Kasumi-1 (cell line): ENCODE measurements at regions not wholly inside any gene's neighbourhood (a gene's known extent, or its start where the extent isn't known, plus 50 kb on each side); places are given as distances from the start of the nearest gene placed in this dataset.

ENCODE experiments used
- DNase-seq, 2 experiments: peaks; one replicate each; lab custom pipeline; 2025; lab: John Stamatoyannopoulos, UW

GRCh38 chr1:234718496-234719453, 108.8 kb upstream of the IRF2BP2 start:
- DNase-seq, result no peak

- DNase-seq, result no peak
Measured at GRCh38 chr1:234716908-234717375, 107.0 kb upstream of the IRF2BP2 start.

GRCh38 chr1:234715252-234716014, 105.5 kb upstream of the IRF2BP2 start:
- no peak for DNase-seq

GRCh38 chr1:234713859-234714258, 103.9 kb upstream of the IRF2BP2 start:
- DNase-seq, result no peak

- no peak for DNase-seq
Measured at GRCh38 chr1:234713440-234713839, 103.5 kb upstream of the IRF2BP2 start.

- DNase-seq, result no peak
Measured at GRCh38 chr1:234712891-234713305, 102.9 kb upstream of the IRF2BP2 start.

GRCh38 chr1:234710936-234711724, 101.2 kb upstream of the IRF2BP2 start:
- no peak for DNase-seq

GRCh38 chr1:234710381-234710780, 100.4 kb upstream of the IRF2BP2 start:
- DNase-seq, result no peak

GRCh38 chr1:234709473-234710228, 99.7 kb upstream of the IRF2BP2 start:
- peak; percentile 77 for DNase-seq

- no peak for DNase-seq
Measured at GRCh38 chr1:234708700-234709395, 98.9 kb upstream of the IRF2BP2 start.

GRCh38 chr1:234707641-234708040, 97.7 kb upstream of the IRF2BP2 start:
- peak in 1 of 2 experiments; percentile 34 for DNase-seq

GRCh38 chr1:234706931-234707330, 97.0 kb upstream of the IRF2BP2 start:
- no peak for DNase-seq

GRCh38 chr1:234706199-234706598, 96.2 kb upstream of the IRF2BP2 start:
- no peak for DNase-seq

GRCh38 chr1:234705615-234706014, 95.6 kb upstream of the IRF2BP2 start:
- DNase-seq, result no peak

- DNase-seq, result no peak
Measured at GRCh38 chr1:234704106-234704887, 94.3 kb upstream of the IRF2BP2 start.

- no peak for DNase-seq
Measured at GRCh38 chr1:234702342-234703000, 92.5 kb upstream of the IRF2BP2 start.

- DNase-seq, result no peak
Measured at GRCh38 chr1:234701737-234702341, 91.9 kb upstream of the IRF2BP2 start.

- DNase-seq, result no peak
Measured at GRCh38 chr1:234699795-234700665, 90.1 kb upstream of the IRF2BP2 start.
